Astrocyte (in vitro differentiated cells and primary cell): ENCODE measurements at regions not wholly inside any gene's neighbourhood (a gene's known extent, or its start where the extent isn't known, plus 50 kb on each side); places are given as distances from the start of the nearest gene placed in this dataset.

Experiments
- DNase-seq: peaks from one replicate; pipeline ENCODE4 v3.0.0-alpha.2; 2010; ENCODE audit warnings: low read depth
- FAIRE-seq: peaks from 2 replicates; lab custom pipeline; 2011; peaks lifted over from hg19 to GRCh38; lab: Jason Lieb, UNC
- H2AFZ ChIP-seq: 2 replicates; pipeline ENCODE4 v1.6.0; 2012; ENCODE audit warnings: low read depth, low read length, inconsistent platforms
- H3K27ac ChIP-seq: 2 replicates; pipeline ENCODE4 v1.5.1; 2011; ENCODE audit warnings: low read depth, low read length, inconsistent platforms
- H3K27me3 ChIP-seq: 2 replicates; pipeline ENCODE4 v1.6.0; 2011; ENCODE audit warnings: low read length, inconsistent platforms; ENCODE audit not compliant: insufficient read depth
- H3K36me3 ChIP-seq: 2 replicates; pipeline ENCODE4 v1.5.1; 2011; ENCODE audit warnings: low read length, inconsistent platforms; ENCODE audit not compliant: insufficient read depth
- H3K4me1 ChIP-seq: 2 replicates; pipeline ENCODE4 v1.5.1; 2011; ENCODE audit warnings: low read length, inconsistent platforms; ENCODE audit not compliant: insufficient read depth
- H3K4me2 ChIP-seq: 2 replicates; pipeline ENCODE4 v1.6.0; 2012; ENCODE audit warnings: low read length, inconsistent platforms
- H3K4me3 ChIP-seq: 2 replicates; pipeline ENCODE4 v1.5.1; 2011; ENCODE audit warnings: low read depth, mild to moderate bottlenecking, low read length, inconsistent platforms; ENCODE audit not compliant: insufficient read depth
- H3K79me2 ChIP-seq: 2 replicates; pipeline ENCODE4 v1.6.0; 2012; ENCODE audit warnings: mild to moderate bottlenecking, low read length, inconsistent platforms; ENCODE audit not compliant: insufficient read depth
- H3K9ac ChIP-seq: 2 replicates; pipeline ENCODE4 v1.6.0; 2012; ENCODE audit warnings: mild to moderate bottlenecking, low read length, inconsistent platforms
- H3K9me3 ChIP-seq: 2 replicates; pipeline ENCODE4 v1.5.1; 2012; ENCODE audit warnings: low read depth, mild to moderate bottlenecking, low read length, inconsistent platforms; ENCODE audit not compliant: insufficient read depth
- H4K20me1 ChIP-seq: 2 replicates; pipeline ENCODE4 v1.6.0; 2012; ENCODE audit warnings: low read length, inconsistent platforms; ENCODE audit not compliant: insufficient read depth
- H3K27ac Mint-ChIP-seq: one replicate; pipeline ENCODE4 v1.8.0; 2021; ENCODE audit warnings: mild to moderate bottlenecking, mixed read lengths; ENCODE audit not compliant: unreplicated experiment
- H3K27me3 Mint-ChIP-seq: one replicate; pipeline ENCODE4 v1.8.0; 2021; ENCODE audit warnings: low read depth, mixed read lengths; ENCODE audit not compliant: unreplicated experiment
- H3K36me3 Mint-ChIP-seq: one replicate; pipeline ENCODE4 v1.8.0; 2021; ENCODE audit warnings: low read depth, mixed read lengths; ENCODE audit not compliant: unreplicated experiment
- H3K4me1 Mint-ChIP-seq: one replicate; pipeline ENCODE4 v1.8.0; 2021; ENCODE audit warnings: low read depth, mixed read lengths; ENCODE audit not compliant: unreplicated experiment
- H3K4me3 Mint-ChIP-seq: one replicate; pipeline ENCODE4 v1.8.0; 2021; ENCODE audit warnings: mild to moderate bottlenecking, moderate library complexity, mixed read lengths; ENCODE audit not compliant: unreplicated experiment
- H3K9me3 Mint-ChIP-seq: one replicate; pipeline ENCODE4 v1.8.0; 2021; ENCODE audit warnings: mild to moderate bottlenecking, mixed read lengths; ENCODE audit not compliant: unreplicated experiment
- EZH2 ChIP-seq: IDR thresholded peaks from 2 replicates; pipeline ENCODE4 v1.6.1; 2012; ENCODE audit warnings: mild to moderate bottlenecking, low read length, inconsistent platforms; ENCODE audit not compliant: insufficient read depth
- TF ChIP-seq, protein P1 (sequence below): IDR thresholded peaks from 2 replicates; pipeline ENCODE4 v1.5.1; 2011; ENCODE audit warnings: low read depth, mild to moderate bottlenecking, inconsistent platforms, low read length, moderate library complexity; ENCODE audit not compliant: insufficient read depth

DNA sequence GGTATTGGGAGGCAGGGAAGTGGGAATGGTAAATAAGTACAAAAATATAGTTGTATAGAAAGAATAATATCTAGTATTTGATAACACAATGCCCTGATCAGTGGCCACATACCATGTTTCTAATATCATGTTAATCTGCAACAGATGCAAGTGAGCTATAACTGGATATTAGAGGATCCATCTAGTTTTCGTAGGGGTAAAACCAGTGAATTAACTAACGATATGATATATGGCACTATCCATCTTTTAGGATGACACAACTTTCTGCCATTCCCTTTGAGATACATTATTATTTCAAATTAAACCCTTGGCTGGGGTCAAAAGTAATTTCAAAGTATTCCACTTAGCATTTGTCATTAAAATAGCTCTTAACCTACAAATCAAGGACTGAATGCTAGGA, 1686.2 kb downstream of the SLITRK1 start:
- no peaks in the 10 kb centered on the region for H3K4me1 Mint-ChIP-seq
- FAIRE-seq, result no peak
- H3K36me3 ChIP-seq, result no peaks in the 10 kb centered on the region

DNA sequence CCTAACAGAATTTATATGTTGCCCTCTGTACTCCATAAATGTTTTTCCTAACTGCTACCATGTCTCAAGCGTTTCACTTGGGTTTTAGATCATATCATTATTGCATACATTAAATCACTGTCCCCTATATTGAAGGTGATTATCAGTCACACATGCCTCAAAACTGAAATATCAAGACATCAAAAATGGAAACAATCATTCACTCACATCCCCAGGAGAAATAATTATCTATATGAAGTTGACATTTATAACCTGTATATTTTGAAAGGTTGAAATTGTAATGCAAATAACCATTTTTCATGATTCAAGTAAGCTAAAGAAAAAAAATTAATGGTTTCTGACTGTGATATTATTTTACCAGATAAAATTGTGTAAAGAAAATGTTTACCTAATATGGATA, 1695.0 kb downstream of the SLITRK1 start:
- Histone ChIP-seq H3K9ac (no peak overlapping the region), H3K27me3 (no peaks in the 10 kb centered on the region), H4K20me1 (no peaks in the 10 kb centered on the region), H3K4me2 (no peak overlapping the region), H3K4me1 (no peaks in the 10 kb centered on the region), H3K79me2 (no peaks in the 10 kb centered on the region), H2AFZ (no peak overlapping the region), H3K27ac (no peak overlapping the region), H3K4me3 (no peak overlapping the region), H3K36me3 (no peaks in the 10 kb centered on the region), H3K9me3 (no peaks in the 10 kb centered on the region)
- H3K27ac Mint-ChIP-seq, result no peak overlapping the region
- H3K27me3 Mint-ChIP-seq, result no peaks in the 10 kb centered on the region
- H3K9me3 Mint-ChIP-seq, result no peaks in the 10 kb centered on the region
- TF ChIP-seq, protein P1, sequence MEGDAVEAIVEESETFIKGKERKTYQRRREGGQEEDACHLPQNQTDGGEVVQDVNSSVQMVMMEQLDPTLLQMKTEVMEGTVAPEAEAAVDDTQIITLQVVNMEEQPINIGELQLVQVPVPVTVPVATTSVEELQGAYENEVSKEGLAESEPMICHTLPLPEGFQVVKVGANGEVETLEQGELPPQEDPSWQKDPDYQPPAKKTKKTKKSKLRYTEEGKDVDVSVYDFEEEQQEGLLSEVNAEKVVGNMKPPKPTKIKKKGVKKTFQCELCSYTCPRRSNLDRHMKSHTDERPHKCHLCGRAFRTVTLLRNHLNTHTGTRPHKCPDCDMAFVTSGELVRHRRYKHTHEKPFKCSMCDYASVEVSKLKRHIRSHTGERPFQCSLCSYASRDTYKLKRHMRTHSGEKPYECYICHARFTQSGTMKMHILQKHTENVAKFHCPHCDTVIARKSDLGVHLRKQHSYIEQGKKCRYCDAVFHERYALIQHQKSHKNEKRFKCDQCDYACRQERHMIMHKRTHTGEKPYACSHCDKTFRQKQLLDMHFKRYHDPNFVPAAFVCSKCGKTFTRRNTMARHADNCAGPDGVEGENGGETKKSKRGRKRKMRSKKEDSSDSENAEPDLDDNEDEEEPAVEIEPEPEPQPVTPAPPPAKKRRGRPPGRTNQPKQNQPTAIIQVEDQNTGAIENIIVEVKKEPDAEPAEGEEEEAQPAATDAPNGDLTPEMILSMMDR, result no peak
- TF ChIP-seq EZH2, result no peak
- no peaks in the 10 kb centered on the region for H3K36me3 Mint-ChIP-seq
- no peaks in the 10 kb centered on the region for H3K4me1 Mint-ChIP-seq
- no peak overlapping the region for H3K4me3 Mint-ChIP-seq
- DNase-seq, result no peak
- no peak for FAIRE-seq

More for the DNA sequence above, 1686.2 kb downstream of the SLITRK1 start:
- Histone ChIP-seq H3K9me3 (no peaks in the 10 kb centered on the region), H3K4me3 (no peak overlapping the region), H3K27me3 (no peaks in the 10 kb centered on the region), H2AFZ (no peak overlapping the region), H3K79me2 (no peaks in the 10 kb centered on the region), H3K27ac (no peak overlapping the region), H3K4me2 (no peak overlapping the region), H3K9ac (no peak overlapping the region), H4K20me1 (no peaks in the 10 kb centered on the region), H3K4me1 (no peaks in the 10 kb centered on the region)
- Mint-ChIP-seq H3K4me3 (no peak overlapping the region), H3K27ac (no peak overlapping the region), H3K27me3 (no peaks in the 10 kb centered on the region), H3K9me3 (no peaks in the 10 kb centered on the region), H3K36me3 (no peaks in the 10 kb centered on the region)
- no peak for TF ChIP-seq EZH2
- TF ChIP-seq, protein P1, result no peak
- no peak for DNase-seq

DNA sequence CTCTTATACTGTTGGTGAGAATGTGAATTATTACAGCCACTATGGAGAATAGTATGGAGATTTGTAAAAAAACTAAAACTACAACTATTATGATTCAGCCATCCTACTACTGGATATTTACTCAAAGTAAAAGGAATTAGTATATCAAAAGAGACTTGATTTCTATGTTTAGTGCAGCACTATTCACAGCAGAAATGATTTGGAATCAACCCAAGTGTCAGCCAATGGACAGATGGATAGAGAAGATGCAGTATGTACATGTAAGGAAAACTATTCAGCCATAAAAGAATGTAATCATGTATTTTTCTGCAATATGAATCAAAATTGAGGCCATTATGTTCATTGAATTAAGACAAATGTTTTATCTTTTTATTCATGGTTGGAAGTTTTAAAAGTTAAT, 1705.5 kb downstream of the SLITRK1 start:
- no peaks in the 10 kb centered on the region for H3K27me3 Mint-ChIP-seq
- no peaks in the 10 kb centered on the region for H3K9me3 Mint-ChIP-seq
- DNase-seq (no peak), FAIRE-seq (no peak)
- Histone ChIP-seq H3K4me1 (no peaks in the 10 kb centered on the region), H4K20me1 (no peaks in the 10 kb centered on the region), H3K9me3 (peaks cover 3% of the 10 kb centered on the region), H3K27me3 (no peaks in the 10 kb centered on the region), H3K36me3 (no peaks in the 10 kb centered on the region), H3K4me2 (no peak overlapping the region), H3K9ac (no peak overlapping the region), H3K27ac (no peak overlapping the region), H2AFZ (no peak overlapping the region), H3K79me2 (no peaks in the 10 kb centered on the region), H3K4me3 (no peak overlapping the region)
- H3K4me3 Mint-ChIP-seq, result no peak overlapping the region
- H3K27ac Mint-ChIP-seq, result no peak overlapping the region
- no peaks in the 10 kb centered on the region for H3K4me1 Mint-ChIP-seq
- no peaks in the 10 kb centered on the region for H3K36me3 Mint-ChIP-seq
- TF ChIP-seq EZH2, result no peak
- TF ChIP-seq, protein P1, result no peak
